Memory B cell (primary cell): ENCODE measurements at regions not wholly inside any gene's neighbourhood (a gene's known extent, or its start where the extent isn't known, plus 50 kb on each side); places are given as distances from the start of the nearest gene placed in this dataset.

Experiments used
- ATAC-seq: fragments of 150-1000 bp; cut with Tn5 transposase; 2 replicates; pipeline ENCODE4 v1.10.0; 2021; ENCODE audit warnings: low read depth, mild to moderate bottlenecking, moderate library complexity
- DNase-seq, 2 donors: peaks; one replicate each; pipeline ENCODE4 v3.0.0; 2022; ENCODE audit warnings: low spot score in 2 of 2
- H3K27ac Mint-ChIP-seq: one replicate; pipeline ENCODE4 v1.8.0; 2022; ENCODE audit warnings: mild to moderate bottlenecking, moderate library complexity, mixed read lengths
- H3K27me3 Mint-ChIP-seq: one replicate; pipeline ENCODE4 v1.8.0; 2022; ENCODE audit warnings: mixed read lengths
- H3K36me3 Mint-ChIP-seq: one replicate; pipeline ENCODE4 v1.8.0; 2022; ENCODE audit warnings: mild to moderate bottlenecking, mixed read lengths
- H3K4me1 Mint-ChIP-seq: one replicate; pipeline ENCODE4 v1.8.0; 2022; ENCODE audit warnings: mixed read lengths
- H3K4me3 Mint-ChIP-seq: one replicate; pipeline ENCODE4 v1.8.0; 2022; ENCODE audit warnings: mild to moderate bottlenecking, moderate library complexity, mixed read lengths
- H3K9me3 Mint-ChIP-seq: one replicate; pipeline ENCODE4 v1.8.0; 2022; ENCODE audit warnings: mixed read lengths

GRCh38 chr6:130676773-130677144, 150.4 kb upstream of the SMLR1 start:
- H3K27me3 Mint-ChIP-seq, result peaks cover 1% of the 10 kb centered on the region
- H3K36me3 Mint-ChIP-seq, result no peaks in the 10 kb centered on the region
- no peaks in the 10 kb centered on the region for H3K4me1 Mint-ChIP-seq
- DNase-seq (no peak), ATAC-seq (no peak)
- H3K9me3 Mint-ChIP-seq, result peaks cover 5% of the 10 kb centered on the region
- no peak overlapping the region for H3K4me3 Mint-ChIP-seq
- H3K27ac Mint-ChIP-seq, result no peak overlapping the region

GRCh38 chr6:130677312-130677711, 149.9 kb upstream of the SMLR1 start:
- H3K4me3 Mint-ChIP-seq, result no peak overlapping the region
- DNase-seq, result no peak
- no peak overlapping the region for H3K27ac Mint-ChIP-seq
- H3K27me3 Mint-ChIP-seq, result peaks cover 1% of the 10 kb centered on the region
- peaks cover 5% of the 10 kb centered on the region for H3K9me3 Mint-ChIP-seq
- ATAC-seq, result no peak
- H3K36me3 Mint-ChIP-seq, result no peaks in the 10 kb centered on the region
- no peaks in the 10 kb centered on the region for H3K4me1 Mint-ChIP-seq

- Mint-ChIP-seq H3K36me3 (no peaks in the 10 kb centered on the region), H3K27ac (no peak overlapping the region), H3K4me3 (no peak overlapping the region), H3K27me3 (peaks cover 3% of the 10 kb centered on the region), H3K4me1 (no peaks in the 10 kb centered on the region), H3K9me3 (peaks cover 5% of the 10 kb centered on the region)
- no peak for ATAC-seq
- DNase-seq, result no peak
Observed at GRCh38 chr6:130677766-130678165, 149.4 kb upstream of the SMLR1 start.

- no peak for ATAC-seq
- H3K4me1 Mint-ChIP-seq, result no peaks in the 10 kb centered on the region
- peaks cover 5% of the 10 kb centered on the region for H3K9me3 Mint-ChIP-seq
- H3K27ac Mint-ChIP-seq, result no peak overlapping the region
- DNase-seq, result no peak
- H3K27me3 Mint-ChIP-seq, result peaks cover 1% of the 10 kb centered on the region
- H3K36me3 Mint-ChIP-seq, result no peaks in the 10 kb centered on the region
- H3K4me3 Mint-ChIP-seq, result no peak overlapping the region
Observed at GRCh38 chr6:130679684-130680083, 147.5 kb upstream of the SMLR1 start.

- H3K36me3 Mint-ChIP-seq, result no peaks in the 10 kb centered on the region
- H3K27me3 Mint-ChIP-seq, result peaks cover 1% of the 10 kb centered on the region
- no peak for DNase-seq
- no peak overlapping the region for H3K4me3 Mint-ChIP-seq
- peaks cover 5% of the 10 kb centered on the region for H3K9me3 Mint-ChIP-seq
- no peak for ATAC-seq
- no peak overlapping the region for H3K27ac Mint-ChIP-seq
- H3K4me1 Mint-ChIP-seq, result no peaks in the 10 kb centered on the region
Observed at GRCh38 chr6:130680116-130680515, 147.1 kb upstream of the SMLR1 start.

- H3K36me3 Mint-ChIP-seq, result no peaks in the 10 kb centered on the region
- H3K9me3 Mint-ChIP-seq, result peaks cover 5% of the 10 kb centered on the region
- ATAC-seq, result no peak
- H3K27me3 Mint-ChIP-seq, result peaks cover 3% of the 10 kb centered on the region
- no peak overlapping the region for H3K27ac Mint-ChIP-seq
- H3K4me1 Mint-ChIP-seq, result no peaks in the 10 kb centered on the region
- no peak overlapping the region for H3K4me3 Mint-ChIP-seq
- no peak for DNase-seq
Observed at GRCh38 chr6:130681028-130681427, 146.2 kb upstream of the SMLR1 start.

GRCh38 chr6:130682066-130682465, 145.1 kb upstream of the SMLR1 start:
- H3K4me1 Mint-ChIP-seq, result no peaks in the 10 kb centered on the region
- H3K36me3 Mint-ChIP-seq, result no peaks in the 10 kb centered on the region
- peaks cover 3% of the 10 kb centered on the region for H3K27me3 Mint-ChIP-seq
- no peak for ATAC-seq
- DNase-seq, result no peak
- no peak overlapping the region for H3K4me3 Mint-ChIP-seq
- H3K9me3 Mint-ChIP-seq, result peaks cover 3% of the 10 kb centered on the region
- H3K27ac Mint-ChIP-seq, result no peak overlapping the region

- Mint-ChIP-seq H3K9me3 (no peaks in the 10 kb centered on the region), H3K36me3 (no peaks in the 10 kb centered on the region), H3K4me3 (no peak overlapping the region), H3K27ac (no peak overlapping the region), H3K27me3 (peaks cover 3% of the 10 kb centered on the region), H3K4me1 (no peaks in the 10 kb centered on the region)
- DNase-seq (no peak), ATAC-seq (no peak)
Observed at GRCh38 chr6:130683761-130684517, 143.3 kb upstream of the SMLR1 start.

GRCh38 chr6:130692659-130693058, 134.5 kb upstream of the SMLR1 start:
- Mint-ChIP-seq H3K36me3 (no peaks in the 10 kb centered on the region), H3K4me3 (no peak overlapping the region), H3K27me3 (peaks cover 2% of the 10 kb centered on the region), H3K27ac (no peak overlapping the region), H3K9me3 (no peaks in the 10 kb centered on the region), H3K4me1 (no peaks in the 10 kb centered on the region)
- no peak for ATAC-seq
- no peak for DNase-seq

GRCh38 chr6:130693944-130694343, 133.3 kb upstream of the SMLR1 start:
- ATAC-seq (no peak), DNase-seq (no peak)
- peaks cover 2% of the 10 kb centered on the region for H3K27me3 Mint-ChIP-seq
- no peaks in the 10 kb centered on the region for H3K4me1 Mint-ChIP-seq
- H3K9me3 Mint-ChIP-seq, result no peaks in the 10 kb centered on the region
- no peaks in the 10 kb centered on the region for H3K36me3 Mint-ChIP-seq
- no peak overlapping the region for H3K4me3 Mint-ChIP-seq
- no peak overlapping the region for H3K27ac Mint-ChIP-seq

GRCh38 chr6:130694606-130695005, 132.6 kb upstream of the SMLR1 start:
- H3K27me3 Mint-ChIP-seq, result peaks cover 2% of the 10 kb centered on the region
- no peaks in the 10 kb centered on the region for H3K9me3 Mint-ChIP-seq
- DNase-seq (no peak), ATAC-seq (no peak)
- H3K27ac Mint-ChIP-seq, result no peak overlapping the region
- no peak overlapping the region for H3K4me3 Mint-ChIP-seq
- no peaks in the 10 kb centered on the region for H3K36me3 Mint-ChIP-seq
- H3K4me1 Mint-ChIP-seq, result no peaks in the 10 kb centered on the region

GRCh38 chr6:130696806-130697205, 130.4 kb upstream of the SMLR1 start:
- Mint-ChIP-seq H3K36me3 (no peaks in the 10 kb centered on the region), H3K4me3 (no peak overlapping the region), H3K9me3 (no peaks in the 10 kb centered on the region), H3K4me1 (no peaks in the 10 kb centered on the region), H3K27ac (no peak overlapping the region), H3K27me3 (peaks cover 5% of the 10 kb centered on the region)
- DNase-seq (no peak), ATAC-seq (no peak)

GRCh38 chr6:130697271-130697994, 129.8 kb upstream of the SMLR1 start:
- Mint-ChIP-seq H3K27me3 (peaks cover 5% of the 10 kb centered on the region), H3K4me3 (no peak overlapping the region), H3K9me3 (no peaks in the 10 kb centered on the region), H3K4me1 (no peaks in the 10 kb centered on the region), H3K36me3 (no peaks in the 10 kb centered on the region), H3K27ac (no peak overlapping the region)
- ATAC-seq (no peak), DNase-seq (no peak)

- ATAC-seq (peak; percentile 78), DNase-seq (peak; percentile 11 to 20)
- Mint-ChIP-seq H3K36me3 (no peaks in the 10 kb centered on the region), H3K4me1 (no peaks in the 10 kb centered on the region), H3K9me3 (no peaks in the 10 kb centered on the region), H3K4me3 (no peak overlapping the region), H3K27ac (no peak overlapping the region), H3K27me3 (peaks cover 6% of the 10 kb centered on the region)
Observed at GRCh38 chr6:130697995-130698535, 129.1 kb upstream of the SMLR1 start.
